Gastroesophageal sphincter (tissue), 3 donors: ENCODE measurements at regions not wholly inside any gene's neighbourhood (a gene's known extent, or its start where the extent isn't known, plus 50 kb on each side); places are given as distances from the start of the nearest gene placed in this dataset.

Source experiments
- CTCF ChIP-seq, 4 experiments: fragments of 200-600 bp in 2 of 4; fragments of 450-650 bp in 2 of 4; sonication (generic) in 1 of 4; IDR thresholded peaks; one replicate each; pipeline ENCODE4 v1.5.1; 2017 to 2019; ENCODE audit warnings: antibody characterized with exemption in 4 of 4, mild to moderate bottlenecking in 2 of 4, moderate library complexity in 2 of 4
- EP300 ChIP-seq: sonication (generic); formaldehyde crosslinking; IDR thresholded peaks from one replicate; pipeline ENCODE4 v1.6.1; 2017; ENCODE audit warnings: antibody characterized with exemption, mild to moderate bottlenecking

GRCh38 chr12:77610446-77610845 lies 220.2 kb upstream of the NAV3 start:
- TF ChIP-seq CTCF (IDR thresholded peaks at IDR 0.05) (no peak), EP300 (no peak)
